Activated CD4-positive, alpha-beta T cell treated with anti-CD3 and anti-CD28 coated beads, Interleukin-2, amount 10 ng/mL, durations not matched to agents 7 days and 5 days (primary cell): ENCODE measurements at regions not wholly inside any gene's neighbourhood (a gene's known extent, or its start where the extent isn't known, plus 50 kb on each side); places are given as distances from the start of the nearest gene placed in this dataset.
"Not testable (repeated sequence)": the region's sequence is repeated elsewhere in the genome, so short reads cannot be mapped to it uniquely, and the experiment has no call there.

ENCODE experiments used
- CTCF ChIA-PET: fragments of 350-600 bp; sonication (Branson Sonifier 250); formaldehyde crosslinking; loops from one replicate; lab custom pipeline; 2021; ENCODE audit warnings: antibody characterized with exemption; lab: Charles Lee
- POLR2A ChIA-PET: fragments of 350-600 bp; sonication (Branson Sonifier 250); formaldehyde crosslinking; loops from one replicate; lab custom pipeline; 2021; ENCODE audit warnings: antibody characterized with exemption; lab: Charles Lee
- DNase-seq: peaks from one replicate; pipeline ENCODE4 v3.0.0-alpha.2; 2020
- H3K27ac Mint-ChIP-seq: one replicate; pipeline ENCODE4 v1.8.0; 2021; ENCODE audit warnings: mild to moderate bottlenecking, moderate library complexity, mixed read lengths
- H3K27me3 Mint-ChIP-seq: one replicate; pipeline ENCODE4 v1.8.0; 2021; ENCODE audit warnings: mixed read lengths
- H3K36me3 Mint-ChIP-seq: one replicate; pipeline ENCODE4 v1.8.0; 2021; ENCODE audit warnings: low read depth, mixed read lengths
- H3K4me1 Mint-ChIP-seq: one replicate; pipeline ENCODE4 v1.8.0; 2021; ENCODE audit warnings: mixed read lengths
- H3K4me3 Mint-ChIP-seq: one replicate; pipeline ENCODE4 v1.8.0; 2021; ENCODE audit warnings: mild to moderate bottlenecking, moderate library complexity, mixed read lengths
- H3K9me3 Mint-ChIP-seq: one replicate; pipeline ENCODE4 v1.8.0; 2021; ENCODE audit warnings: mixed read lengths

GRCh38 chr14:105905456-105905855 is 379.1 kb downstream of the TMEM121 start:
- Mint-ChIP-seq H3K9me3 (no peaks in the 10 kb centered on the region), H3K36me3 (peaks cover 2% of the 10 kb centered on the region), H3K27me3 (peaks cover 37% of the 10 kb centered on the region), H3K4me1 (peaks cover 6% of the 10 kb centered on the region), H3K27ac (no peak overlapping the region), H3K4me3 (no peak overlapping the region)
- POLR2A ChIA-PET, result no interaction called here
- CTCF ChIA-PET, result no interaction called here
- no peak for DNase-seq

GRCh38 chr14:105907276-105907675 is 380.9 kb downstream of the TMEM121 start:
- H3K36me3 Mint-ChIP-seq, result peaks cover 2% of the 10 kb centered on the region
- no peak for DNase-seq
- H3K27me3 Mint-ChIP-seq, result peaks cover 24% of the 10 kb centered on the region
- peaks cover 6% of the 10 kb centered on the region for H3K4me1 Mint-ChIP-seq
- ChIA-PET POLR2A (no interaction called here), CTCF (no interaction called here)
- no peaks in the 10 kb centered on the region for H3K9me3 Mint-ChIP-seq
- H3K27ac Mint-ChIP-seq, result no peak overlapping the region
- H3K4me3 Mint-ChIP-seq, result no peak overlapping the region

- no peaks in the 10 kb centered on the region for H3K9me3 Mint-ChIP-seq
- peaks cover 24% of the 10 kb centered on the region for H3K27me3 Mint-ChIP-seq
- H3K27ac Mint-ChIP-seq, result peak overlapping the region; percentile 60
- peaks cover 6% of the 10 kb centered on the region for H3K4me1 Mint-ChIP-seq
- POLR2A ChIA-PET, result no interaction called here
- CTCF ChIA-PET, result no interaction called here
- DNase-seq, result no peak
- H3K4me3 Mint-ChIP-seq, result no peak overlapping the region
- peaks cover 2% of the 10 kb centered on the region for H3K36me3 Mint-ChIP-seq
These were observed 381.6 kb downstream of the TMEM121 start for GRCh38 chr14:105908006-105908405.

- Mint-ChIP-seq H3K4me1 (peaks cover 6% of the 10 kb centered on the region), H3K9me3 (no peaks in the 10 kb centered on the region), H3K4me3 (no peak overlapping the region), H3K36me3 (peaks cover 2% of the 10 kb centered on the region), H3K27ac (no peak overlapping the region), H3K27me3 (peaks cover 24% of the 10 kb centered on the region)
- POLR2A ChIA-PET, result no interaction called here
- no peak for DNase-seq
- CTCF ChIA-PET, result no interaction called here
These were observed 382.1 kb downstream of the TMEM121 start for GRCh38 chr14:105908481-105908911.

GRCh38 chr14:105909046-105909827 is 382.9 kb downstream of the TMEM121 start:
- Mint-ChIP-seq H3K36me3 (peaks cover 2% of the 10 kb centered on the region), H3K4me3 (no peak overlapping the region), H3K9me3 (no peaks in the 10 kb centered on the region), H3K4me1 (peaks cover 6% of the 10 kb centered on the region), H3K27me3 (peaks cover 24% of the 10 kb centered on the region), H3K27ac (no peak overlapping the region)
- POLR2A ChIA-PET, result no interaction called here
- CTCF ChIA-PET, result no interaction called here
- DNase-seq, result no peak

GRCh38 chr14:105909828-105910120 is 383.4 kb downstream of the TMEM121 start:
- H3K4me3 Mint-ChIP-seq, POLR2A ChIA-PET, H3K4me1 Mint-ChIP-seq, DNase-seq, H3K27ac Mint-ChIP-seq, CTCF ChIA-PET, H3K9me3 Mint-ChIP-seq, H3K36me3 Mint-ChIP-seq: not testable (repeated sequence)
- H3K27me3 Mint-ChIP-seq, result peaks cover 24% of the 10 kb centered on the region

- ChIA-PET CTCF (no interaction called here), POLR2A (no interaction called here)
- peaks cover 25% of the 10 kb centered on the region for H3K27me3 Mint-ChIP-seq
These were observed 384.0 kb downstream of the TMEM121 start for GRCh38 chr14:105910426-105910825.

GRCh38 chr14:105911006-105911847 is 384.8 kb downstream of the TMEM121 start:
- Mint-ChIP-seq H3K27me3 (peaks cover 22% of the 10 kb centered on the region), H3K9me3 (peaks cover 8% of the 10 kb centered on the region), H3K4me3 (no peak overlapping the region), H3K4me1 (peaks cover 6% of the 10 kb centered on the region), H3K36me3 (peaks cover 2% of the 10 kb centered on the region), H3K27ac (no peak overlapping the region)
- DNase-seq, result no peak
- ChIA-PET POLR2A (no interaction called here), CTCF (no interaction called here)

More at GRCh38 chr14:105910426-105910825, 384.0 kb downstream of the TMEM121 start:
- DNase-seq, result no peak
- H3K4me3 Mint-ChIP-seq, result no peak overlapping the region
- peaks cover 2% of the 10 kb centered on the region for H3K9me3 Mint-ChIP-seq
- peaks cover 6% of the 10 kb centered on the region for H3K4me1 Mint-ChIP-seq
- peaks cover 2% of the 10 kb centered on the region for H3K36me3 Mint-ChIP-seq
- H3K27ac Mint-ChIP-seq, result no peak overlapping the region

- H3K4me1 Mint-ChIP-seq, POLR2A ChIA-PET, H3K4me3 Mint-ChIP-seq, CTCF ChIA-PET, H3K36me3 Mint-ChIP-seq, H3K27ac Mint-ChIP-seq, DNase-seq: not testable (repeated sequence)
- peaks cover 11% of the 10 kb centered on the region for H3K9me3 Mint-ChIP-seq
- H3K27me3 Mint-ChIP-seq, result peaks cover 19% of the 10 kb centered on the region
These were observed 385.5 kb downstream of the TMEM121 start for GRCh38 chr14:105911848-105912292.

- no peak for DNase-seq
- ChIA-PET CTCF (no interaction called here), POLR2A (no interaction called here)
- H3K36me3 Mint-ChIP-seq, result no peaks in the 10 kb centered on the region
- H3K9me3 Mint-ChIP-seq, result peaks cover 11% of the 10 kb centered on the region
- peaks cover 6% of the 10 kb centered on the region for H3K4me1 Mint-ChIP-seq
- no peak overlapping the region for H3K4me3 Mint-ChIP-seq
- peaks cover 14% of the 10 kb centered on the region for H3K27me3 Mint-ChIP-seq
- no peak overlapping the region for H3K27ac Mint-ChIP-seq
These were observed 386.3 kb downstream of the TMEM121 start for GRCh38 chr14:105912641-105913180.

GRCh38 chr14:105913221-105913620 is 386.8 kb downstream of the TMEM121 start:
- DNase-seq, result no peak
- peaks cover 9% of the 10 kb centered on the region for H3K27me3 Mint-ChIP-seq
- H3K27ac Mint-ChIP-seq, result no peak overlapping the region
- no peak overlapping the region for H3K4me3 Mint-ChIP-seq
- no peaks in the 10 kb centered on the region for H3K36me3 Mint-ChIP-seq
- ChIA-PET CTCF (no interaction called here), POLR2A (no interaction called here)
- H3K4me1 Mint-ChIP-seq, result peaks cover 4% of the 10 kb centered on the region
- H3K9me3 Mint-ChIP-seq, result peaks cover 11% of the 10 kb centered on the region

- peaks cover 5% of the 10 kb centered on the region for H3K27me3 Mint-ChIP-seq
- H3K27ac Mint-ChIP-seq, result no peak overlapping the region
- H3K9me3 Mint-ChIP-seq, result peaks cover 11% of the 10 kb centered on the region
- ChIA-PET POLR2A (no interaction called here), CTCF (no interaction called here)
- no peaks in the 10 kb centered on the region for H3K36me3 Mint-ChIP-seq
- H3K4me1 Mint-ChIP-seq, result no peaks in the 10 kb centered on the region
- no peak overlapping the region for H3K4me3 Mint-ChIP-seq
- no peak for DNase-seq
These were observed 387.5 kb downstream of the TMEM121 start for GRCh38 chr14:105913861-105914260.

- DNase-seq, H3K4me3 Mint-ChIP-seq, H3K4me1 Mint-ChIP-seq, POLR2A ChIA-PET, H3K27me3 Mint-ChIP-seq, H3K27ac Mint-ChIP-seq, H3K36me3 Mint-ChIP-seq, CTCF ChIA-PET: not testable (repeated sequence)
- H3K9me3 Mint-ChIP-seq, result peaks cover 11% of the 10 kb centered on the region
These were observed 387.9 kb downstream of the TMEM121 start for GRCh38 chr14:105914281-105914680.
